ENCODE measurements at regions not wholly inside any gene's neighbourhood (a gene's known extent, or its start where the extent isn't known, plus 50 kb on each side); places are given as distances from the start of the nearest gene placed in this dataset.
"Not testable (repeated sequence)": the region's sequence is repeated elsewhere in the genome, so short reads cannot be mapped to it uniquely, and the experiment has no call there.

- H3K4me3 ChIP-seq (ENCODE audit: low read depth, low read length): no peak overlapping the region
- DNase-seq (ENCODE audit: low read depth): no peak
- no peak for TF ChIP-seq CTCF (IDR thresholded peaks at IDR 0.05; ENCODE audit: insufficient read depth, low read depth, low read length, missing control alignments)
These were observed 126.9 kb downstream of the APIP start for GRCh38 chr11:34789196-34789834.

- H3K4me3 ChIP-seq (ENCODE audit: low read depth, low read length): no peak overlapping the region
- TF ChIP-seq CTCF (IDR thresholded peaks at IDR 0.05; ENCODE audit: insufficient read depth, low read depth, low read length, missing control alignments): no peak
- DNase-seq (ENCODE audit: low read depth): no peak
These were observed 127.5 kb downstream of the APIP start for GRCh38 chr11:34788642-34789041.

GRCh38 chr11:34787895-34788294 is 128.3 kb downstream of the APIP start:
- TF ChIP-seq CTCF (IDR thresholded peaks at IDR 0.05; ENCODE audit: insufficient read depth, low read depth, low read length, missing control alignments): no peak
- H3K4me3 ChIP-seq (ENCODE audit: low read depth, low read length): no peak overlapping the region

GRCh38 chr11:34787348-34787747 is 128.8 kb downstream of the APIP start:
- TF ChIP-seq CTCF (IDR thresholded peaks at IDR 0.05; ENCODE audit: insufficient read depth, low read depth, low read length, missing control alignments): no peak
- DNase-seq (ENCODE audit: low read depth): no peak
- H3K4me3 ChIP-seq (ENCODE audit: low read depth, low read length): no peak overlapping the region

More at GRCh38 chr11:34787895-34788294, 128.3 kb downstream of the APIP start:
- no peak for DNase-seq (ENCODE audit: low read depth)

GRCh38 chr11:34784318-34784841 is 131.8 kb downstream of the APIP start:
- DNase-seq (ENCODE audit: low read depth): no peak
- no peak for TF ChIP-seq CTCF (IDR thresholded peaks at IDR 0.05; ENCODE audit: insufficient read depth, low read depth, low read length, missing control alignments)
- no peak overlapping the region for H3K4me3 ChIP-seq (ENCODE audit: low read depth, low read length)

- no peak for DNase-seq (ENCODE audit: low read depth)
- no peak overlapping the region for H3K4me3 ChIP-seq (ENCODE audit: low read depth, low read length)
- TF ChIP-seq CTCF (IDR thresholded peaks at IDR 0.05; ENCODE audit: insufficient read depth, low read depth, low read length, missing control alignments): no peak
These were observed 132.3 kb downstream of the APIP start for GRCh38 chr11:34783816-34784317.

GRCh38 chr11:34781826-34782225 is 134.4 kb downstream of the APIP start:
- DNase-seq (ENCODE audit: low read depth); H3K4me3 ChIP-seq (ENCODE audit: low read depth, low read length): not testable (repeated sequence)
